GM18520 (cell line): ENCODE measurements at regions not wholly inside any gene's neighbourhood (a gene's known extent, or its start where the extent isn't known, plus 50 kb on each side); places are given as distances from the start of the nearest gene placed in this dataset.

Source experiments
- ATAC-seq: cut with Tn5 transposase; IDR thresholded peaks from one replicate; pipeline ENCODE4 v1.9.1; 2021; ENCODE audit not compliant: unreplicated experiment

DNA sequence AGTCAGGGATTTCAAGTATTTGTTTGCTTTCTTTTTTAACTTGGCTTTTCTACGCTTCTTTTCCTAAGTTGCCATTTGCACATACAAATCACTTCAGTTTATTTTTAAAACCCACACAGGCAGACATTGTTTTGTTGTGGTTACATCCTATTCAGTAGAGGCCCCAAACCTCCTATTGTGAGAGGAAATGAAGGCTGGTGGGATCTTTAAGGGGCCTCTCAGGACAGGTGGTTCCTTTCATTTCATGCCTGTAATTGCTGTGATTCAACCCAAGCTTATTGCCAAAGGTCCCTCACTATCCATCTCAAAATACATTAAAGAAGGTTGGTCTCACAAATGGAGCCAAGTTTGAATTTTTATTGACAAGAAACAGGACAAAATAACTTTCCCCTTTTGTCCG is 257.1 kb downstream of the ADAMTS20 start:
- no peak for ATAC-seq

DNA sequence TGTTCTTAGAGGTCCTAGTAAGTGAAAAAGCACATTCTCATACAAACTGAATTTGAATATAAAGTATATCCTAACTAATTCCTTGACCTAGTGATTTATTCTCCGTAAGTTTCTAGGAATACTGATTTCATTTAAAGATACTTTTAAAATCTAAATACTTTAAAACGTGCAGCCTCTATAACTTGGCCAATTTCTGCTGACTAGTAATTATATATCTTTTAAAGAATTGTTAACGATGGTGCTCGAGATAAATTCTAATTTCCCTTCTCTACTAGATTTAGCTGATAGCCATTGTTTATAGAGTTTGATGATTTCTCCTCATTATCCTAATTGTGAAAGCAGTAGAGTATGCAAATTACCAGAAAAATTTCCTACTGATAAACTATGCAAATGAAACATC is 257.9 kb downstream of the ADAMTS20 start:
- no peak for ATAC-seq

DNA sequence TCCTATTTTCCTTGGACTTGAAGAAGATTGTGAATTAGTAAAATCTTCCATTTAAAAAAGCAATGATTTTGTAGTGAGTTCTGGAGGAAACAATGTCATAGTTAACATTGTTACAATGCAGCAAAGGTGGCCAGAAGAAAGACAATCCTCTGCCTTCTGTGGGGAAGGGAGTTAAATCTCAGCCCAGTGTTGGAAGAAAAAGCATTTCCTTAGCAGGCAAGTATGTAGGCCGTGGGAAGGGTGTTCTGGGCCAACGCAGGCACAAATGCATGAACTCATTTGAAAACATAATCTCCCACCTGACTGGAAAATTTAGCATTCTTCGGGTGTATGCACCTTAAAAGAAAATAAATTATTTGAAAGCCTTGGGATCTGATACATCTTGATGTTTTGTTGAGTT is 258.6 kb downstream of the ADAMTS20 start:
- ATAC-seq: no peak

- no peak for ATAC-seq
Measured at GRCh38 chr12:43292699-43293098, 259.3 kb downstream of the ADAMTS20 start.

DNA sequence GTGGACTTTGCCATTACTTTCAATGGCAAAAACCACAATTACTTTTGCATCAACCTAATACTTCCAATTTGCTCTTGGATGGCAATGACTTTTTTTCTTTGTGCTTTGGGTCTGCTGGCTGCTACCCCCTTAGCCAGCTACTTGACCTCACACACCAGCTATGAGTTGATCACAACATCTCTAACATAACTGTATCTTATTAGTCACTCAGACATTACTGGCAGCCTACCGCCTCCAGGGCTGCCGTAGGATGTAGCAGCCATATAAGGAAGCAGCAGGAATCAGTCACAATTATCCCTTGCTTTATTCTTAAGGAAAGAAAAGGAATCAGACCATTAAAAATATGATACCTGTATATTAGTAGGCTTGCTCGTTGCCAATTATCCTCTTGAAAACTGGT is 260.5 kb downstream of the ADAMTS20 start:
- no peak for ATAC-seq

DNA sequence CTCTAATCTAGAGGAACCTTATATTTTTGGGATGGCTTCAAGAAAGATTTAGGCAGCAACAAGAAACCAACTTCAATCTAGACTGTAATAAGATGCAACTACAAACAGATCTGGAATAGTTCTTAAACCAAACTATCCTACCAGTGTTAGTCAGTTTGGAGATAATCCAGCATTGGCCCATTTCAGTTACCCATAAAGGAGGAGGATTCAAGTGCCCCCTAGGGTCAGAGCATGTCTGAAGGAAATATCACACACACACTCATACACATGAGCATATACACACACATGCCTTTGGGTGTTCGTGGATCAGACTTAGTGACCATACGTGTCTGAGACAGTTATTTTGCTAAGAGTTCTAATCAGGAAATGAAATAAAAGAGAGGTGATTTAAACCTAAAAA is 261.2 kb downstream of the ADAMTS20 start:
- no peak for ATAC-seq

DNA sequence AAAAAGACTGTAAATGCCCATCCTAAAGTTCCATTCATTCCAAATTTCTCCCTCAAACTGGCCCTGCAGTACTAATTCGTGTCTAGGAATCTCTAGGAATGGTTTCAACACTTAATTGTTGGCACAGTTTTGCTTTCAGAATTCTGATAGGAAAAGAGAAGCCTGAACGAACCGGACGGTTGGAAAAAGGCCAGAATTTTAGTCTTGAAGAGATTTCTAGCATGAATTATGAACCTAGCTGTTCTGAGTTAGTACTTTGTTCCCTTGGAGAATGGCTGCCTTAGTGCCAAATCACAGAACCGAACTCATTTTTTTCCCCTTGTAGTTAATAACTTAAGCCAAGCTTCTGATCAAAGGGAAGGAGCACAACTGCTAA is 262.6 kb downstream of the ADAMTS20 start:
- ATAC-seq: no peak

DNA sequence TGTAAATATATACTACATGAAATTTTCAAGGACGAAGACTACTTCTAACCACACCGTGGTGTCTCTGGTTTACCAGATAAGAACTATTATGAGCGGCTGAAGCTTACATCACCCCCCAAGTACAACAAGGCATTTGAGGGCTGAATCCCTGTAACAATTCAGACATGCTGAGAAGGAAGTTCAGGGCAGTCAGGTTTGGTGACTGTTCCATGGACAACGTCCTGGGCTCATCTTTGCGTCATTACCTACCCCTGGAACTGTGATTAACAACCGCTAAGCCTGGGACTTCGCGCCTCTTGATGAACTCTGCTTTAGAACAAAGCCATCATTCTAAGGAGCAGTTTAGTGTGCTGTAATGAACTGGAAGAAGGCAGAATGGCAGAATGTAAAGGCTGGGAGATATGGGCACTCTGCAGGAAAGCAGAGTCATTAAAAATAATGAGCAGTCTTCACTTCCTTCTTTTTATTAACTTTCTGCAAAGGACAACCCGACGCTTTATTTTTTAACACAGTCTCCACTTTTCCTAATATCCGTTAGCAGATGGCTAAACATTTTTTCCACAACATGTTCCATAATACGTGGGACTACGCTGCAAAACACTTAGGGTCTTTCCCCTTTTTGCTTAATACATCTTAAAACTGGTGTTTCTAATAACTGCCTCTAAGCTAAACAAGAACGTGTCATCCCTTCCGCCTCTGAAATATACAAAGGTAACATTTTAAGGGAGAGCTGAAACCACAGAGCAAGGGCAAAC is 263.2 kb downstream of the ADAMTS20 start:
- ATAC-seq: no peak

DNA sequence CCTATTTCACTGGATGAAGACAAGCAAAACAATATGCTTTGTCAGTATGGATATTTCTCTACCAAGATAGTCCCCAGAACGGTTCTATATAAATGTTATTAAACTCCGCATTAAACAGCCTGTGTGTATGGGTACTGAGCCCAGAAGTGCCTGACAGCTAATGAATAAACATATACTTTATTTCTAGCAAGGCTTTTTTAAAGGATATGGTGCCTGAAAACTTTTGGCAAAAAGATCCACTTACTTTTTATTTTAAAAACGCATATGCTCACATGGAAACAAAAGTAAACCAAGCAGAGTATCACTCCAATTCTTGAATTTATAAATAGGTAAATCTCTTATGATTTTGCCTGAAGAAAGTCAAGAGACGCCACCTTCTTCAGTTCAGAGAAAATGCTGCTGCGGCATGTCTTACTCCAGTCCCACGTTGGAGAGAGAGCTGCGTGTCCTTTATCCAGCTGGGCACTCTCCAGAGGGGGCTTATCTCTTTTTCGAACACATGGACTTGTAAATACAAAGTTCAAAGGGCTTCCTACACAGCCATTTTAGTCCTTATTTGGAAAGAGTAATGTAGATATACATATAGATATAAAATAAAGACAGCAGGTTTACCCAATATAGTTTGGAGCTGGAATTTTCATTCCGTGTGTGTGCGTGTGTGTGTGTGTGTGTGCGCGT is 264.2 kb downstream of the ADAMTS20 start:
- no peak for ATAC-seq

DNA sequence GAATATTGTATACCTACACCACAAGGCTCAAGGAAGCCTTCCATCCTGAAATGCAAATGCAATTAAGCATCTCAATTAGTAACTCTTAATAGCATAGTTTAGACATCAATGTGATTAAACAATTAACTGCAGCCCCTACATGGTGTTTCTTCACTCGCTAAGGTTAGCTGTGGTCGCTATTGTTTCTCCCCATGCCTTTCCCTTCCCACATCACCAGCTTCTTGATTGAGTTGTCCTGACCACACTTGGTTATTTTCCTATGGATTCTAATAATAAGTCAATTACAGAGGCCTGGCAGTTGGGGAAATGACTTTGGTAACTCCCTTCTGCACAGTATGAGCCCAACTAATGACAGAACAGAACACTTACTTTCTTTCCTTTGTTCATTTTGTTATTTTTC is 265.0 kb downstream of the ADAMTS20 start:
- no peak for ATAC-seq

GRCh38 chr12:43285159-43285598 is 266.8 kb downstream of the ADAMTS20 start:
- ATAC-seq: no peak

GRCh38 chr12:43284486-43285158 is 267.4 kb downstream of the ADAMTS20 start:
- ATAC-seq: no peak

DNA sequence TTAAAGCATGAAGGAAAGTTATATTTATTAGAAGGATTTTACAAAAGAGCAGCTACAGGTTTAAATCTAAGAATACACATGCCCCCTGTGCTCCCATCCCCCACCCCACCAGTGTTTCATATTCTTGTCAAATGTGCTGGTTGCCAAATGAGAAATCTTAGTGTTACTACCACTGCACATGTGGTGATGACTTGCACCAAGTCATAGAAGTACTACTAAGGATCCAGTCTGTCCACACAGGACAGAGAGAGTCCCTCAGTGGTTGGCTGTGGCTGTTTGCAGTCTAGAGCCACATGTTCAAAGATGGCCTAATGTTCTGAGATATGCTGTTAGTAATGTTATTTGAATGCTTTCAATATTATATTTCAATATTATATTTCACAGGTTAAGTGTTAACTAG is 268.8 kb downstream of the ADAMTS20 start:
- no peak for ATAC-seq

DNA sequence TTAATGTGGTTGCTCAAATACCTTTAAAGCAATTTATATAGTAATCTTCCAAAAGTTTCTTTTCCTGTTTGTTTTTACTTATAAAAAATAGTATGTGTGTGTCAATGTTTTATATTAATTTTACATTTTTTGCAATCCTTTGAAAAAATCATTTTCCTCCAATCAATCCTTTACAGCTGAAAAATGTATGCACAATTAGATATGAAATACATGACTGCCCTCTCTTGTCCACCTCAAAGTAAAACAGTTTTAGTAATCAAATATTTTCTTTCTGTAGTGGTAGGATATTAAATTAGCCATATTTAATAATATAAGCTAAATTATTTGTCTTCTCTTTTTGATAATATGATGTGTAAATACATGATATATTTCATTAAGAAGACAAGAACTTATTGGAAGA is 269.9 kb downstream of the ADAMTS20 start:
- ATAC-seq: no peak

DNA sequence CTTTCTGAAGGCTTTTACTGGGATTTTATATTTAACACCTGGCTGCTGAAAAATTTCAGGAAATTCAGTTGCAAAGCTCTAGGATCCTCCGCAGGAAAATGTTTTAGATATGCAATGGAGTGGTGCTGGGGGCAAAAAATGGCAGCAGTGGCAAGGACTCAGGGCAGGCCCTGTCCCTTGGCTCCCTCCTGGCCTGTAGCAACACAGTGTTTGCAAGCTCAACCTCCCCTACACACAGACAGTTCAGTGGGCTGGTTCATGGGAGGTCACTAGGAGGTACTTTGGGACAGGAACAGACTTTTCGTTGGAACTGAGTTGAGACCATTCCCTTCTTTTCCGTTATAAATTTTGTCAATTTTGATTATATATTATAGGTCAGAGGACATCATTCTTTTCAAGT is 270.4 kb downstream of the ADAMTS20 start:
- ATAC-seq: no peak

- ATAC-seq: no peak
Measured at GRCh38 chr12:43278541-43278832, 273.5 kb downstream of the ADAMTS20 start.

DNA sequence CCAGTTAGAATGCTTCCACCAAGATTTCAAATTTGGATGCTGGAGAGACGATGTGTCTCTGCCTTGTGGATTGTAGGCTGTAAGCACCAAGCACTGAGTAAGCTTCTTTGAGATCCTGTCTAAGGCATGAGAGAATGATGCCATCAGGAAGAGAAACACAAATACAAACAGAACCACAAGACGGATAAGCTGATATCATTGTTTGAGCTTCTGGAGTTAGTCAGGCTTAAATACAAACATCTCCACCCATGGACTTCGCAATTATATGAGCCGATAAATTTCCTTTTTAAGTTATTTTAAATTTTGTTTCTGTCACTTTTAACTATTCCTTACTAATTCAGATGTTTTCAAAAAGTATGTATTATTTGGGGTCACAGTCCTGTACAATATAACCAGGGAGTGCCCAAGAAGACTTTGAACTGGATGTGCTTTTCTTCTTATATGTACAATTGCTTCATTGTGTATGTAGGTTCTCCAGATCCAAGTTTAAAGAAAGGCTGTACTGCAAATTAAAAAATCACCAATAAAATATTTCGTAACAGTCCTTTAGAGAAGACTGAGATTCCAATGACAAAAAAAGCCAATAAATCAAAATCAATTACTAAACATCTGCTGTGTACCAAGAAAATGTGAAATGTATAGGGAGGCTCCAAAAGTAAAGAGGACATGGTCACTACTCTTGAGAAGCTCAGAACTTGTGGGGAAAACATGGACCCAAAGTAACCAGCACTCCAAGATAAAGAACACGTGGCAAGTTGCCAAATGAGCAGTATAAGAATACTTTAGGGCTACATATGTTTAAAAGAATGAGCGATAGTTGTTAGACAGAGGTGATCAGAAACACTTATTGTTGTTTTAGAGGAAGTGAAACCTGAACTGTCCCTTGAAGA is 274.1 kb downstream of the ADAMTS20 start:
- ATAC-seq: peak; percentile 84

- ATAC-seq: no peak
Measured at GRCh38 chr12:43273467-43273866, 278.5 kb downstream of the ADAMTS20 start.

- ATAC-seq: no peak
Measured at GRCh38 chr12:43271659-43272058, 280.3 kb downstream of the ADAMTS20 start.

- no peak for ATAC-seq
Measured at GRCh38 chr12:43267818-43268217, 284.2 kb downstream of the ADAMTS20 start.

DNA sequence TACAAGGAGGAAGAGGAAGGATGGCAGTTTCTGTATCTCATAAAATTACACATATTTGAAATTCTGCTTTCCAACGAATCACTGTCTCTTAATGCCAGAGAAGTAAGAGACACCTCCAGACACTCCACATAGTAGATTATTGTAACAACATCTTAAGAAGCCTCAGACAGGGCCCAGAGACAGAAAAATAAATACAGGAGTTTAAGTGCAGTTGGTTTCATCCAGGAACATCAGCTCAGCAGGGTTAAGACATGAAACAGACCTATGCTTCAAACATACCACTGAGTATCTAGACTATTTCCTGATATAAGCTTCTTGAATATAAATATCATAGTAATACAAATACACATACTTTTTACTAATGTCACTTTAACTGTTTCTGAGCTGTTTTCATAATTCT is 290.3 kb downstream of the ADAMTS20 start:
- no peak for ATAC-seq
